M059J (cell line): ENCODE measurements at regions not wholly inside any gene's neighbourhood (a gene's known extent, or its start where the extent isn't known, plus 50 kb on each side); places are given as distances from the start of the nearest gene placed in this dataset.
"Not testable (repeated sequence)": the region's sequence is repeated elsewhere in the genome, so short reads cannot be mapped to it uniquely, and the experiment has no call there.

Source experiments
- DNase-seq: peaks from one replicate; pipeline ENCODE4 v3.0.0-alpha.2; 2012; ENCODE audit warnings: low read depth

GRCh38 chr10:114872519-114873087 lies 51.0 kb downstream of the FHIP2A start:
- DNase-seq: no peak

DNA sequence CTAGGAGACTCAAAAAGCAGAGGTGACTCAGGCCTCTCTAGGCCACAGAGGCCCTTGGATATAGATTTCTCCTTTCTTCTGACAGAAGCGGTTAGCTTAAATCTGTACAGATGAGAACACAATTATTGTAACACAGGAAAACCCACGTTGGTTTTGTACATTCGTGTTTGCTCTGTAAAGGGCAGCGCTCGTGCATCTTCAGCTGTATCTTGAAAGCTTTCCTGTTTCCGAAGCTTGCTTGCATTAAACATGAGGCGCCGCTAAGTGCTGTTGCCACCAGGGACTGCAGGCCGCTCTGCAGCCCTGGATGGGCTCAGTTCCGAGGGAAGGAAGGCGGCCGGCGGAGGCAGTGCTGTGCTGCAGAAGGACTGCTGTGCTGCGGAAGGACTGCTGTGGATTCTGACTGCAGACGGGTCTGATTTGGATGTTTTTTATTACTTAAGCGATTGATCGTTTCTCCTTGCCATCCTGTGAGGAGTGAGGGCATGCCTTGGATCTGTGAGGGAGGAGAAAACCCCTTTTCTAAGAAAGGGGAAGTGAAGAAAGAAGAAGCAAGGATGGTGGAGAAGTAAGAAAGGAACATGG lies 53.3 kb downstream of the FHIP2A start:
- DNase-seq: no peak

DNA sequence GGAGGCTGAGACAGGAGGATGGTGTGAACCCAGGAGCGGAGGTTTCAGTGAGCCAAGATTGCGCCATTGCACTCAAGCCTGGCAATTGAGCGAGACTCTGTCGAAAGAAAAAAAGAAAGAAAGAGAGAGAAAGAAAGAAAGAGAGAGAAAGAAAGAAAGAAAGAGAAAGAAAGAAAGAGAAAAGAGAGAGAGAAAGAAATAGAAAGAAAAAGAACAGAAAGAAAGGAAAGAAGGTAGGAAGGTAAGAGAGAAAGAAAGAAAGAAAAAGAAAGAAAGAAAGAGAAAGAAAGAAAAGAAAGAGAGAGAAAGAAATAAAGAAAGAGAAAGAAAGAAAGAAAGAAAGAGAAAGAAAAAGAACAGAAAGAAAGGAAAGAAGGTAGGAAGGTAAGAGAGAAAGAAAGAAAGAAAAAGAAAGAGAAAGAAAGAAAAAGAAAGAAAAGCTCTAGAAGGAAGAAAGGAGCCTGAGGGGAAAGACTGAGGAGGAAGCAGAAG lies 54.1 kb downstream of the FHIP2A start:
- DNase-seq: not testable (repeated sequence)

DNA sequence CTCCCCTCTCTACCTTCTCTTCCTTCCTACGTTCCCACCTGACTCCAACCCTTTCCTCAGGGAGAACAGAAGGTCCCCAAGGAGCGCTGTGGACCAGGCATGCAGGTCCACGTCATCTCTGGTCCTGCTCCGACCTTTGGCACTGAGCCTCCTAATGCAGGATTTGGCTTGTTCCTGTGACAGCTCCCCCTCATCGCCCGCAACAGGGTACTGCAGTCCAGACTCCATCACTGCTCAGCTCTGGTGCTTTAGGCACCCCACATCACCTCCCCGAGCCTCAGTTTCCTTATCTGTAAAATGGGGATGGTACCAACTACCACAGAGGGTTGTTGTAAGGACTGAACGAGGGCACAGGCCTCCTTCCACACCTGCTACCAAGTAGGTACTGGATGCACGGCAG lies 54.6 kb downstream of the FHIP2A start:
- no peak for DNase-seq

GRCh38 chr10:114876602-114877300 lies 55.2 kb downstream of the FHIP2A start:
- peak; percentile 78 for DNase-seq

GRCh38 chr10:114877301-114877644 lies 55.7 kb downstream of the FHIP2A start:
- DNase-seq: no peak

DNA sequence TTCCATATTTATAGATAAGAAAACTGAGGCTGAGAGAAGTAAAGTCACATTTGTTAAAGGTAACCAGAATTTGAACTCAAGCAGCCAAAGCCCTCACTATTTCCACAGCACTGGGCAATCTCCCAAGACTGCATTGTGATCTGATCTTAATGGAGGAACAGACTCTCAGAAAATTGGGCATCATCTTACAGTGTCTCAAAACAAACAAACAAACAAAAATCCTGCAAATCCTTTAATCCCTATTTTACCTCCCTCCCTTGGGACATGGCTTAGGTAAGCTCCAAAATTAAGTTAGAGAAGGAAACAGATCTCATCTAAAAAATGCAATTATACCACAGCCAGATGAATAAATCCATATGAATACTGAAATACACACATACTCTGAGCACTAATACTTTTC lies 57.5 kb downstream of the FHIP2A start:
- DNase-seq: no peak

DNA sequence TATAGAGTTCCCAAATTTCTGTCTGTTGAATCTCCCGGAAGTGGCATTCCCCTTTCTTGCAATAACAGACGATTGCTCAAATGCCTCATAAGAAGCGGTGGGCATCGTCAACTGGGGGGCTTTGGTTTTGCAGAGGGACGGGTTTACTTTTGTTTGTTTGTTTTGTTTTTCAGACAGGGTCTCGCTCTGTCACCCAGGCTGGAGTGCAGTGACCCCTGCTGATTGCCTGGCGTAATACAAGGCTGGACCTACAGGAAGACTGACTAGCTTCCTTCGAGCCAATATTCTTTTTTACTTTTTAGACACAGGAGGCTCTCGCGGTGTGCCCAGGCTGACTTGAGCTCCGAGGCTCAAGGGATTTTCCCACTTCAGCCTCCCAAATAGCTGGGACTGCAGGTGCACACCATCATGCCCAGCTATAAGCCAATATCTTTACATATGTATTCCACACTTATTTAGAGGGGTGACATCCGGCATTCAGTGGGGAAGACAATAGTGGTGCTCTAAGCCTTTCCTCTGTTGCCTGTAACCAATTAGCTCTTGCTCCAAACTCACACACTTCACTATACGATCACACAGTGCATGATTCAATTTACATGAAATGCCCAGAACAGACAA lies 58.1 kb downstream of the FHIP2A start:
- peak; percentile 27 for DNase-seq

- DNase-seq: no peak
Measured at GRCh38 chr10:114881417-114881816, 56.6 kb upstream of the TRUB1 start.

- DNase-seq: no peak
Measured at GRCh38 chr10:114881901-114882300, 56.1 kb upstream of the TRUB1 start.

GRCh38 chr10:114885443-114885842 lies 52.6 kb upstream of the TRUB1 start:
- no peak for DNase-seq
